PFSK-1 (cell line): ENCODE measurements at regions not wholly inside any gene's neighbourhood (a gene's known extent, or its start where the extent isn't known, plus 50 kb on each side); places are given as distances from the start of the nearest gene placed in this dataset.

ENCODE experiments used
- FOXP2 ChIP-seq: optimal IDR thresholded peaks from 2 replicates; pipeline ENCODE3; 2011; ENCODE audit warnings: borderline replicate concordance, control low read depth, inconsistent platforms; ENCODE audit not compliant: insufficient read depth; ENCODE audit errors: extremely low read length, extremely low read depth
- POLR2AphosphoS5 ChIP-seq: IDR thresholded peaks from 2 replicates; pipeline ENCODE4 v1.6.1; 2012; ENCODE audit warnings: low read depth, mild to moderate bottlenecking, control low read depth, low read length, moderate library complexity
- REST ChIP-seq, 2 experiments: IDR thresholded peaks; 2 replicates each; pipeline versions ENCODE4 v1.6.1 to v1.8.0; 2011 to 2012; ENCODE audit warnings: low read depth in 2 of 2, low read length in 2 of 2, control low read depth in 1 of 2, inconsistent platforms in 1 of 2, mild to moderate bottlenecking in 1 of 2, moderate library complexity in 1 of 2; ENCODE audit not compliant: insufficient read depth in 1 of 2
- SIN3A ChIP-seq: IDR thresholded peaks from 2 replicates; pipeline ENCODE4 v1.6.1; 2012; ENCODE audit warnings: mild to moderate bottlenecking, low read length, moderate library complexity, borderline replicate concordance; ENCODE audit not compliant: insufficient read depth
- TAF1 ChIP-seq: IDR thresholded peaks from 2 replicates; pipeline ENCODE4 v1.6.1; 2012; ENCODE audit warnings: low read length, control low read depth, borderline replicate concordance; ENCODE audit not compliant: insufficient read depth

GRCh38 chr6:88301256-88301655 lies 135.1 kb upstream of the CNR1 start:
- TF ChIP-seq SIN3A (no peak), REST (IDR thresholded peaks at IDR 0.05; ENCODE audit: insufficient read depth in 1 of 2, low read depth in 2 of 2, low read length in 2 of 2) (no peak), TAF1 (no peak), POLR2AphosphoS5 (no peak), FOXP2 (no peak)

DNA sequence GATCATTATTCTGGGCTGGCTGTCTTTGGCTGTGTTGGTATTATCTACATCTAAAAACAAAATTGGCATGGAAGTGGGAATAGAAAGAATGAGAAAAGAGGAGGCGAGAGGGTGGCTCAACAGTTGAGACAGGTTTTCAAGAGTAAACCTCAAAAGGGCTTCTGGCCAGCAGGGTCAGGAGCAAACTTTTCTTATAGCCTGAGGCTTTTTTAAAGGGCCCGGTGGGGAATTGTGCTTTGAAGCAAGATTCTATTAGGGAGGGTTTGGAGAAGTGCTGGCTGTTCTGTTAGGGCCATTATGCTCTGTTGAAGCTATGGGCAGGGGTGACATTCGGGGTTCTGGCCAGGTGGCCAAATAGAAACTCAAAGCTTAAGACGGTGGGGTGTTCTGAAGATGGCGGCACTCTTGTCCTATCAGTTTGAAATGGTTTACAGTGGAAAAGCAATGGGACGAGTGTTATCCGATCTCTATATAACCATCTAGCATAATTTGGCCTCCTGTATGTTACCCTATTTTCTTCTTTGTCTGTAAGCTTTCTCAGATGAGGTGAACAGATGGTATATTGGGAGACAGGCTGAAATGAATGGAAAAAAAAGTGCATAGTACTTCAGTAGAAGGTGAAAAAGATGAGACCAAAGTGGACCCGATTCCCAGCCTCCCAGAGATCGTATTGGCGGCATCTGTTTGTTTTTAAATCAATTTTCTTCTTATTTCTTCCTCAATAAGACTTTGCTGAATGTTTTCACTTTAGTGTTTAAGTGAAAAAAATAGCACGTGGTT lies 132.1 kb upstream of the CNR1 start:
- TF ChIP-seq TAF1 (no peak), REST (IDR thresholded peaks at IDR 0.05; ENCODE audit: insufficient read depth in 1 of 2, low read depth in 2 of 2, low read length in 2 of 2) (no peak), FOXP2 (no peak), SIN3A (no peak), POLR2AphosphoS5 (no peak)

DNA sequence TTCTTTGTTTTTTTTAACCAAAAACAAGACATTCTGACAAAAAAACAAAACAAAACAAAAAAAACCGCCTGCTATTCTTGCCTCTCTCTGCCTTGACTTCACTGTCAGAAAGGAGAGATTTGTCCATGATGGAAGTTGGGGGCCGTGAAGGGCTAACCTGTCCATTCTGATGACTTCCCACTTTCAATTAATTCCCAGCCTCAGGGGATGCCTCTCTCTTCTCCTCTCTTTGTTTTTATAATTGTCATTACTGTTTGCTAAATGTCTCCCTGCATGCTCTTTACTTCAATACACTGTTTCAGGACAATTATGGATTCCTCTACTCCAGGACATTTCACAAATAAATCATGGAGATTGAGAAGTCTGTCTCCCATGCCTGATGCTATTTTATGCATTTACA lies 130.5 kb upstream of the CNR1 start:
- TF ChIP-seq FOXP2 (no peak), REST (IDR thresholded peaks at IDR 0.05; ENCODE audit: insufficient read depth in 1 of 2, low read depth in 2 of 2, low read length in 2 of 2) (no peak), TAF1 (no peak), POLR2AphosphoS5 (no peak), SIN3A (no peak)

GRCh38 chr6:88295663-88296062 lies 129.5 kb upstream of the CNR1 start:
- TF ChIP-seq POLR2AphosphoS5 (no peak), TAF1 (no peak), REST (IDR thresholded peaks at IDR 0.05; ENCODE audit: insufficient read depth in 1 of 2, low read depth in 2 of 2, low read length in 2 of 2) (no peak), SIN3A (no peak), FOXP2 (no peak)

DNA sequence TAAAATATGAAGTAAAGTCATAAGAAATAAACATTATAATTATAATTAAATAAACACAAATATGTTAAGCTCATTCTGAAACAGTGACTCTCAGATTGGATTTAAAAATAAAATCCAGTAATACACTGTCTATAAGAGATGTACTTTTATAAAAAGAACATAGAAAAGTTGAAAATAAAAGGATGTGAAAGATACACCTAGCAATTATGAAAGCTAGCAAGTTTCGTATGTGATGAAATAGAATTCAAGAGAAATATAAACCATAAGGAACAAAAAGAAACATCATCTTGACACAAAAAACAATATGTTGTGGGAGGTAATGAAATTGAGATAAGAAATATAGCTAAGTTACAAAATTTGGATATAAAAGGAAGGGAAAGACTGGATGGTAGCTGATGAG lies 128.6 kb upstream of the CNR1 start:
- TF ChIP-seq TAF1 (no peak), SIN3A (no peak)
